CD4-positive, alpha-beta memory T cell (primary cell): ENCODE measurements at regions not wholly inside any gene's neighbourhood (a gene's known extent, or its start where the extent isn't known, plus 50 kb on each side); places are given as distances from the start of the nearest gene placed in this dataset.

Experiments
- CTCF ChIA-PET: fragments of 350-600 bp; sonication (Branson Sonifier 250); formaldehyde crosslinking; loops from one replicate; lab custom pipeline; 2021; ENCODE audit warnings: inconsistent platforms; ENCODE audit not compliant: partially characterized antibody; lab: Charles Lee
- POLR2A ChIA-PET: fragments of 350-600 bp; sonication (Branson Sonifier 250); formaldehyde crosslinking; loops from one replicate; lab custom pipeline; 2021; ENCODE audit not compliant: partially characterized antibody; lab: Charles Lee
- DNase-seq, 5 donors: peaks; one replicate each; pipeline versions ENCODE4 v3.0.0 to v3.0.0-alpha.2; 2020 to 2022; ENCODE audit warnings: mixed read lengths in 1 of 5
- H3K27ac ChIP-seq: one replicate; pipeline ENCODE4 v1.7.0; 2013; ENCODE audit warnings: low read depth, low read length
- H3K27me3 ChIP-seq: 2 replicates; pipeline ENCODE4 v1.7.0; 2013; ENCODE audit warnings: mild to moderate bottlenecking, low read length, moderate library complexity; ENCODE audit not compliant: insufficient read depth
- H3K36me3 ChIP-seq: 2 replicates; pipeline ENCODE4 v1.7.0; 2013; ENCODE audit warnings: mild to moderate bottlenecking, low read length, moderate library complexity; ENCODE audit not compliant: insufficient read depth
- H3K4me1 ChIP-seq: 2 replicates; pipeline ENCODE4 v1.7.0; 2013; ENCODE audit warnings: mild to moderate bottlenecking, low read length, moderate library complexity; ENCODE audit not compliant: insufficient read depth
- H3K4me3 ChIP-seq, 2 donors: one replicate each; pipeline ENCODE4 v1.7.0; 2013; ENCODE audit warnings: low read length in 2 of 2, mild to moderate bottlenecking in 1 of 2
- H3K9me3 ChIP-seq, 2 donors: one replicate each; pipeline ENCODE4 v1.7.0; 2013; ENCODE audit warnings: low read length in 2 of 2, control low read depth in 1 of 2; ENCODE audit not compliant: control insufficient read depth in 1 of 2
- H3K27ac Mint-ChIP-seq, 7 donors: one replicate each; pipeline ENCODE4 v1.8.0; 2020 to 2021; ENCODE audit warnings: mixed read lengths in 7 of 7, mild to moderate bottlenecking in 6 of 7, inconsistent platforms in 3 of 7, moderate library complexity in 3 of 7
- H3K27me3 Mint-ChIP-seq, 2 donors: one replicate each; pipeline ENCODE4 v1.8.0; 2020 to 2021; ENCODE audit warnings: mixed read lengths in 2 of 2
- H3K36me3 Mint-ChIP-seq, 2 donors: one replicate each; pipeline ENCODE4 v1.8.0; 2020 to 2021; ENCODE audit warnings: mixed read lengths in 2 of 2, inconsistent platforms in 1 of 2, mild to moderate bottlenecking in 1 of 2
- H3K4me1 Mint-ChIP-seq, 4 donors: one replicate each; pipeline ENCODE4 v1.8.0; 2020 to 2021; ENCODE audit warnings: mixed read lengths in 4 of 4, mild to moderate bottlenecking in 1 of 4
- H3K4me3 Mint-ChIP-seq, 8 donors: one replicate each; pipeline ENCODE4 v1.8.0; 2020 to 2021; ENCODE audit warnings: mixed read lengths in 8 of 8, mild to moderate bottlenecking in 7 of 8, moderate library complexity in 6 of 8, inconsistent platforms in 3 of 8
- H3K9me3 Mint-ChIP-seq, 8 donors: one replicate each; pipeline ENCODE4 v1.8.0; 2020 to 2021; ENCODE audit warnings: mixed read lengths in 8 of 8, mild to moderate bottlenecking in 5 of 8, inconsistent platforms in 3 of 8, moderate library complexity in 1 of 8
- intact Hi-C: fragments of 100-400 bp; cut with micrococcal nuclease; formaldehyde crosslinking; loops from one replicate; pipeline ENCODE4 v1.15.1; 2023

- no peaks in the 10 kb centered on the region for H3K36me3 ChIP-seq
- CTCF ChIA-PET, result no interaction called here
Measured at GRCh38 chr7:119320316-119320715, 952.7 kb upstream of the KCND2 start.

DNA sequence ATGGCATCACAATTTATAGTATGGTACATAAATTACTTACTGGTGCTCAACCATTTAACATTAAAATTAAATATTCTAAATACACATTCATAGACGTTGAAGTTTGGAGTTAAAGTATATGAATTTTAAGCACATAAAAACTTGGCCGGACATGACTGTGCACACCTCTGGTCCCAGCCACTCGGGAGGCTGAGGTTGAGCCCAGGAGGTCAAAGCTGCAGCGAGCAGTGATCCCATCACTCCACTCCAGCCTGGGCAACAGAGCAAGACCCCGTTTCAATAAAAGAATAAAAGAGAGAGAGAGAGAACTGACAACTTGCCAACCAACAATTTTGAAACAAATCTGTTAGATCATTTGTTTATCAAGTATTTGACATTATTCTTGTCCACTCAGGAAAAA lies 943.3 kb upstream of the KCND2 start:
- no peaks in the 10 kb centered on the region for H3K36me3 ChIP-seq
- H3K27ac ChIP-seq, result no peak overlapping the region
- no peaks in the 10 kb centered on the region for H3K36me3 Mint-ChIP-seq
- no peaks in the 10 kb centered on the region for H3K27me3 ChIP-seq
- intact Hi-C loops, result no loop called here
- no peaks in the 10 kb centered on the region for H3K9me3 ChIP-seq
- peaks cover 0 to 23% (median 7%) of the 10 kb centered on the region in 8 donors for H3K9me3 Mint-ChIP-seq
- H3K27me3 Mint-ChIP-seq, result no peaks in the 10 kb centered on the region
- H3K27ac Mint-ChIP-seq, result no peak overlapping the region
- H3K4me3 ChIP-seq, result no peak overlapping the region
- H3K4me3 Mint-ChIP-seq, result no peak overlapping the region
- ChIA-PET POLR2A (no interaction called here), CTCF (no interaction called here)
- no peak for DNase-seq
- H3K4me1 Mint-ChIP-seq, result no peaks in the 10 kb centered on the region
- H3K4me1 ChIP-seq, result no peaks in the 10 kb centered on the region

More at GRCh38 chr7:119320316-119320715, 952.7 kb upstream of the KCND2 start:
- no peaks in the 10 kb centered on the region for H3K36me3 Mint-ChIP-seq
- Histone ChIP-seq H3K4me3 (no peak overlapping the region), H3K27me3 (no peaks in the 10 kb centered on the region), H3K9me3 (peaks cover 0 to 3% of the 10 kb centered on the region in 2 donors), H3K4me1 (no peaks in the 10 kb centered on the region), H3K27ac (no peak overlapping the region)
- peaks cover 0 to 11% (median 4%) of the 10 kb centered on the region in 8 donors for H3K9me3 Mint-ChIP-seq
- no peaks in the 10 kb centered on the region for H3K27me3 Mint-ChIP-seq
- no peak overlapping the region for H3K4me3 Mint-ChIP-seq
- H3K27ac Mint-ChIP-seq, result no peak overlapping the region
- intact Hi-C loops, result no loop called here
- no peak for DNase-seq
- H3K4me1 Mint-ChIP-seq, result no peaks in the 10 kb centered on the region
- POLR2A ChIA-PET, result no interaction called here

DNA sequence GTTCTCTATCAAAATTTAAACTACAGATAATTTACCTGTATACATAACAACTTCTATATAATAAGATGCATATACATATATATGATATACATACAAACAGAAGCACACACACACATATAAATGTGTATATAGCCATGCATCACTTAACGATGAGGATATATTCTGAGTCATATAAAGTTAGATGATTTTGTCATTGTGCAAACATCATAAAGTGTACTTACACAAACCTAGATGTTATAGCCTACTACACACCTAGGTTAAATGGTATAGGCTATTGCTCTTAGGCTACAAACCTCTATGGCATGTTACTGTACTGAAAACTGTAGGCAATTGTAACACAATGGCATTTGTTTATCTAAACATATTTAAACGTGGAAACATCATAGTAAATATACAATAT lies 937.6 kb upstream of the KCND2 start:
- H3K27me3 ChIP-seq, result no peaks in the 10 kb centered on the region
- no peaks in the 10 kb centered on the region for H3K4me1 Mint-ChIP-seq
- no peaks in the 10 kb centered on the region for H3K9me3 ChIP-seq
- H3K4me3 ChIP-seq, result no peak overlapping the region
- intact Hi-C loops, result no loop called here
- H3K4me1 ChIP-seq, result no peaks in the 10 kb centered on the region
- CTCF ChIA-PET, result no interaction called here
- no peak overlapping the region for H3K27ac Mint-ChIP-seq
- H3K4me3 Mint-ChIP-seq, result no peak overlapping the region
- POLR2A ChIA-PET, result no interaction called here
- no peaks in the 10 kb centered on the region for H3K36me3 Mint-ChIP-seq
- no peak for DNase-seq
- H3K27me3 Mint-ChIP-seq, result no peaks in the 10 kb centered on the region
- no peaks in the 10 kb centered on the region for H3K36me3 ChIP-seq
- H3K9me3 Mint-ChIP-seq, result peaks cover 0 to 8% (median 2%) of the 10 kb centered on the region in 8 donors
- no peak overlapping the region for H3K27ac ChIP-seq

DNA sequence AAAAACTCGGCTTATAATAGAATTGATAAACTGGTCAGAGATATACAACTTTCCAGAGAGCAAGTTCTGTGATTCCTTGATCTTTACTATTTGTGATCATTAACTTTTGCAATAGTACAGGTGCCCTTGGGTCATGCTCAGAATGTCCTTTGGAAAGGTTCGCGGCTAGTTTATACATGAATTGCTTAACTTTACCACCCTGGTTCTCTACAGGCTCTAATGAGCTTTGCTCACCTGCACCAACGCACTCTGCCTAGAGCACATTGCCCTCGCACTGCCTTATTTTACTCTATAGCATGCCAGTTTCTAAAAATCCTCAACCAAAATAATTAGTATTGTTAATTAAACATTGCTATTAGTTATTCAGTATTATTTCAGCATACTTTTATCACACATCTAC lies 931.2 kb upstream of the KCND2 start:
- peaks cover 0 to 7% (median 5%) of the 10 kb centered on the region in 8 donors for H3K9me3 Mint-ChIP-seq
- POLR2A ChIA-PET, result no interaction called here

DNA sequence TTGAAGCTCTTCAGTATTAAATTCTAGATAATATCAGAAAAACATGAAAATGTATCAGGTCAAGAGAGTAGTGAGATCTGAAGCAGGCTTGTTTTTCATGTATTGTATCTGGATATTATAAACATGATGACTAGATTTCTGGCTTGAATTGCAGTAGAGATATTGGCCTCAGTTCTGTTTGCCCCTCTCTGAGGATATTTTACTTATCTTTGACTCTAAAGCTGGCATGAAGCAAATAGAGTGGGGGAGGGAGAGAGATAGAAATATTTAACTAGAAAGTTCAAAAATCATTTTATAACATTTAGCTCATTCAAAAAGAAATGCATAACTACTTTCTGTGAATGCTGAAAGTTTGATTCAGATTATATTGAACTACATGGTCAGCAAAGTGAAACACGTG lies 929.7 kb upstream of the KCND2 start:
- H3K9me3 Mint-ChIP-seq, result peaks cover 0 to 9% (median 5%) of the 10 kb centered on the region in 8 donors
- H3K27ac ChIP-seq, result no peak overlapping the region
- H3K27ac Mint-ChIP-seq, result no peak overlapping the region
- H3K4me3 Mint-ChIP-seq, result no peak overlapping the region
- intact Hi-C loops, result no loop called here
- H3K36me3 Mint-ChIP-seq, result no peaks in the 10 kb centered on the region
- no peak for DNase-seq
- no peaks in the 10 kb centered on the region for H3K27me3 ChIP-seq
- H3K4me1 ChIP-seq, result no peaks in the 10 kb centered on the region
- H3K4me3 ChIP-seq, result no peak overlapping the region
- ChIA-PET CTCF (no interaction called here), POLR2A (no interaction called here)
- H3K9me3 ChIP-seq, result no peaks in the 10 kb centered on the region
- no peaks in the 10 kb centered on the region for H3K27me3 Mint-ChIP-seq
- no peaks in the 10 kb centered on the region for H3K4me1 Mint-ChIP-seq
- H3K36me3 ChIP-seq, result no peaks in the 10 kb centered on the region

More for the DNA sequence above, 931.2 kb upstream of the KCND2 start:
- H3K9me3 ChIP-seq, result no peaks in the 10 kb centered on the region
- DNase-seq, result no peak
- H3K27ac ChIP-seq, result no peak overlapping the region
- no peak overlapping the region for H3K4me3 Mint-ChIP-seq
- intact Hi-C loops, result no loop called here
- no peaks in the 10 kb centered on the region for H3K36me3 ChIP-seq
- no peaks in the 10 kb centered on the region for H3K36me3 Mint-ChIP-seq
- H3K4me1 Mint-ChIP-seq, result no peaks in the 10 kb centered on the region
- no peaks in the 10 kb centered on the region for H3K27me3 ChIP-seq
- H3K4me1 ChIP-seq, result no peaks in the 10 kb centered on the region
- CTCF ChIA-PET, result no interaction called here
- no peaks in the 10 kb centered on the region for H3K27me3 Mint-ChIP-seq
- no peak overlapping the region for H3K4me3 ChIP-seq
- H3K27ac Mint-ChIP-seq, result no peak overlapping the region

DNA sequence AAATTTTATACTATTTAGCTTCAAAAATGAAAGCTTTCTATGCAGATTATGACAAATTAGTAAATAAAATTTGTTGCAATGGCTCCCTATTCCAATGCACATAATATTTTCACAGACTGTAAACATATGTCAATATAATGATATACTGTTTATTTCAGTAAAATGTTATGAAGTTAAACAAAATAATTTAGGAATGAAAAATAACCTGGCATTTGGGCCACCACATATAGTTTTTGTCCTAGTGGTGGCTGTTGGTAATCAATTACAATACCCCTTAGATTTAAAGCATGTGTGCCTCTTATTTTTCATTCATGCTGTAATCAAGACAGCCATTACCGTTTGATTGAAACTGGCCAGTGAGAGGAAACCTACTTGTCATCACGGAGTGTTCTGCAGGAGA lies 928.5 kb upstream of the KCND2 start:
- Mint-ChIP-seq H3K27me3 (no peaks in the 10 kb centered on the region), H3K4me3 (no peak overlapping the region)

DNA sequence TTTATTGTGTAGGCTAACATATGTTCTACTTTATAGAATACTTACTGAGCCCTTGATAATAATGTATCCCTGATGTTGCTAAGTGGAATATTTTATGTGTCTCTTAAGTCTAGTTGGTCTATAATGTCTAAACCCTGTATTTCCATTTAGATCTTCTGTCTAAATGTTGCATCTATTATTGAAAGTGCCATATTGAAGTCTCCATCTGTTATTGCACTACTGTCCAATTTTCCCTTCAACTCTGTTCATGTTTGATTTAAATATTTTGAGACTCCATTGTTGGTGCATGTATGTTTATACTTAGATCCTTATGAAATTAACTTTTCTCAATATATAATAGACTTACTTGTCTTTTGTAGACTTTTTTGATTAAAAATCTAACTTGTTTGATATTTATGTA lies 924.5 kb upstream of the KCND2 start:
- Mint-ChIP-seq H3K4me1 (no peaks in the 10 kb centered on the region), H3K4me3 (no peak overlapping the region), H3K9me3 (peaks cover 0 to 9% (median 5%) of the 10 kb centered on the region in 8 donors), H3K27ac (no peak overlapping the region), H3K27me3 (no peaks in the 10 kb centered on the region), H3K36me3 (no peaks in the 10 kb centered on the region)
- POLR2A ChIA-PET, result no interaction called here
- Histone ChIP-seq H3K9me3 (no peaks in the 10 kb centered on the region), H3K4me3 (no peak overlapping the region), H3K27ac (no peak overlapping the region), H3K36me3 (no peaks in the 10 kb centered on the region), H3K27me3 (no peaks in the 10 kb centered on the region), H3K4me1 (no peaks in the 10 kb centered on the region)
- CTCF ChIA-PET, result no interaction called here
- intact Hi-C loops, result no loop called here
- DNase-seq, result no peak

More for the DNA sequence above, 928.5 kb upstream of the KCND2 start:
- intact Hi-C loops, result no loop called here
- POLR2A ChIA-PET, result no interaction called here
- no peaks in the 10 kb centered on the region for H3K4me1 ChIP-seq
- no peak overlapping the region for H3K4me3 ChIP-seq
- no peaks in the 10 kb centered on the region for H3K4me1 Mint-ChIP-seq
- no peaks in the 10 kb centered on the region for H3K36me3 Mint-ChIP-seq
- H3K27ac Mint-ChIP-seq, result no peak overlapping the region
- CTCF ChIA-PET, result no interaction called here
- no peak overlapping the region for H3K27ac ChIP-seq
- H3K9me3 Mint-ChIP-seq, result peaks cover 0 to 9% (median 5%) of the 10 kb centered on the region in 8 donors
- no peak for DNase-seq
- no peaks in the 10 kb centered on the region for H3K9me3 ChIP-seq
- no peaks in the 10 kb centered on the region for H3K27me3 ChIP-seq
- H3K36me3 ChIP-seq, result no peaks in the 10 kb centered on the region

DNA sequence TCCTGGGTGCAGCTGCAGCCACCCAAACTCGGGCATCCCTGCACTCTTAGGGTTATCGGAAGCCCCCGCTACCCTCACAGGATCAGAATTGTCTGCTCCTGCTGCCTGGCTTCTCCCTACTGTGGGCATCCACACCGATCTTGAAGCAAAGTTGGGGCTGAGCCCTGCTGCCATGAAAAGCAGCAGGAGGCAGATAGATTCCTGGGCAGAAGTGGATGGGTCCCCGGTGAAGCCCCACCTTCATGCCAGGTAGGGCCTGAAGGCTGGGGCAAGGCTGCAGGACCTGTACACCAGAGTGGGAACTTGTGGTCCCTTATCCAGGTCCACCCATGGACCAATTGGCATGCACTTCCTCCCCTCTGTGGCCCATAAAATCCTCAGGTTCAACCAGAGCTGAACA lies 922.6 kb upstream of the KCND2 start:
- H3K4me1 ChIP-seq, result no peaks in the 10 kb centered on the region
- Mint-ChIP-seq H3K4me3 (no peak overlapping the region), H3K4me1 (no peaks in the 10 kb centered on the region), H3K27me3 (no peaks in the 10 kb centered on the region), H3K9me3 (peaks cover 0 to 9% (median 5%) of the 10 kb centered on the region in 8 donors), H3K27ac (no peak overlapping the region), H3K36me3 (no peaks in the 10 kb centered on the region)
- H3K9me3 ChIP-seq, result no peaks in the 10 kb centered on the region
- DNase-seq, result no peak
- no peak overlapping the region for H3K4me3 ChIP-seq
- H3K27me3 ChIP-seq, result no peaks in the 10 kb centered on the region
- ChIA-PET CTCF (no interaction called here), POLR2A (no interaction called here)
- H3K36me3 ChIP-seq, result no peaks in the 10 kb centered on the region
- no peak overlapping the region for H3K27ac ChIP-seq
- intact Hi-C loops, result no loop called here
